Astrocyte of the cerebellum (primary cell): ENCODE measurements at regions not wholly inside any gene's neighbourhood (a gene's known extent, or its start where the extent isn't known, plus 50 kb on each side); places are given as distances from the start of the nearest gene placed in this dataset.

Source experiments
- DNase-seq: peaks from one replicate; pipeline ENCODE4 v3.0.0-alpha.2; 2011; ENCODE audit warnings: low read depth
- H3K4me3 ChIP-seq: 2 replicates; pipeline ENCODE4 v1.5.1; 2011; ENCODE audit warnings: mild to moderate bottlenecking, low read depth, low read length, moderate library complexity
- CTCF ChIP-seq: IDR thresholded peaks from 2 replicates; pipeline ENCODE4 v1.5.1; 2012; ENCODE audit warnings: low read length, low read depth, moderate library complexity, mild to moderate bottlenecking; ENCODE audit errors: missing control alignments
- in situ Hi-C: cut with HindIII; loops from 2 replicates; pipeline ENCODE4 v1.10.0; 2017; ENCODE audit warnings: low sequenced_read_pairs

- no peak for DNase-seq
Measured at GRCh38 chr4:30962939-30963338, 242.8 kb downstream of the PCDH7 start.

GRCh38 chr4:30968926-30969325, 248.8 kb downstream of the PCDH7 start:
- DNase-seq, result no peak
- H3K4me3 ChIP-seq, result no peak overlapping the region
- in situ Hi-C loops, result no loop called here
- TF ChIP-seq CTCF, result no peak

More at GRCh38 chr4:30962939-30963338, 242.8 kb downstream of the PCDH7 start:
- no peak overlapping the region for H3K4me3 ChIP-seq
- in situ Hi-C loops, result no loop called here
- no peak for TF ChIP-seq CTCF

- H3K4me3 ChIP-seq, result no peak overlapping the region
- in situ Hi-C loops, result no loop called here
- no peak for TF ChIP-seq CTCF
- DNase-seq, result no peak
Measured at GRCh38 chr4:30972542-30972941, 252.4 kb downstream of the PCDH7 start.

- DNase-seq, result no peak
- no peak overlapping the region for H3K4me3 ChIP-seq
- TF ChIP-seq CTCF, result no peak
- in situ Hi-C loops, result no loop called here
Measured at GRCh38 chr4:30973993-30974392, 253.8 kb downstream of the PCDH7 start.

- in situ Hi-C loops, result no loop called here
- TF ChIP-seq CTCF, result no peak
Measured at GRCh38 chr4:30979402-30979801, 259.2 kb downstream of the PCDH7 start.

GRCh38 chr4:30989508-30989907, 269.3 kb downstream of the PCDH7 start:
- TF ChIP-seq CTCF, result no peak
- in situ Hi-C loops, result no loop called here
- no peak for DNase-seq
- H3K4me3 ChIP-seq, result no peak overlapping the region

More at GRCh38 chr4:30979402-30979801, 259.2 kb downstream of the PCDH7 start:
- no peak for DNase-seq
- H3K4me3 ChIP-seq, result no peak overlapping the region

GRCh38 chr4:30996841-30997240, 276.7 kb downstream of the PCDH7 start:
- no peak for DNase-seq
- TF ChIP-seq CTCF, result no peak
- no peak overlapping the region for H3K4me3 ChIP-seq
- in situ Hi-C loops, result no loop called here
